GM12878 (cell line): ENCODE measurements at regions not wholly inside any gene's neighbourhood (a gene's known extent, or its start where the extent isn't known, plus 50 kb on each side); places are given as distances from the start of the nearest gene placed in this dataset.

Experiments used
- ATAC-seq: fragments of 200-7000 bp; cut with Tn5 transposase; 3 replicates; pipeline ENCODE4 v1.9.1; 2020; ENCODE audit warnings: mild to moderate bottlenecking, moderate library complexity
- BruUV-seq: library from RNA; stranded (reverse); fragments of 400-500 nt; replicated peaks from 2 replicates; lab custom pipeline; 2021; lab: Mats Ljungman, UMichigan
- CTCF ChIA-PET: fragments of 300-600 bp; sonication (Branson Sonifier 250); formaldehyde crosslinking; extraction: SDS; loops from one replicate; lab custom pipeline; 2021; ENCODE audit warnings: inconsistent platforms; lab: Yijun Ruan, JAX
- POLR2A ChIA-PET: fragments of 350-600 bp; formaldehyde crosslinking; extraction: SDS; loops from one replicate; lab custom pipeline; 2021; ENCODE audit warnings: inconsistent platforms; lab: Charles Lee
- RAD21 ChIA-PET: fragments of 300-600 bp; sonication (Branson Sonifier 250); formaldehyde crosslinking; loops from one replicate; lab custom pipeline; 2023; ENCODE audit warnings: antibody characterized with exemption; ENCODE audit not compliant: unreplicated experiment; lab: Charles Lee
- SMC1A ChIA-PET: fragments of 300-600 bp; sonication (Branson Sonifier 250); formaldehyde crosslinking; loops from one replicate; lab custom pipeline; 2023; ENCODE audit not compliant: unreplicated experiment, uncharacterized antibody; lab: Charles Lee
- DNase-seq: peaks from one replicate; pipeline ENCODE4 v3.0.0-alpha.2; 2011; ENCODE audit warnings: low read depth, low spot score
- FAIRE-seq: peaks from 3 replicates; lab custom pipeline; 2011; peaks lifted over from hg19 to GRCh38; lab: Jason Lieb, UNC
- H2AFZ ChIP-seq: 2 replicates; pipeline ENCODE4 v1.6.0; 2011; ENCODE audit warnings: low read depth, low read length, control low read depth; ENCODE audit not compliant: control insufficient read depth
- H3K27ac ChIP-seq: 2 replicates; pipeline ENCODE4 v1.5.1; 2011; ENCODE audit warnings: control low read depth; ENCODE audit not compliant: control insufficient read depth, insufficient read depth
- H3K27me3 ChIP-seq, 2 experiments: replicated peaks in 1 of 2; 2 replicates each; pipeline versions ENCODE4 v1.6.0 to v1.6.1; 2011; ENCODE audit warnings: low read length in 1 of 2; ENCODE audit not compliant: control insufficient read depth in 2 of 2, insufficient read depth in 2 of 2
- H3K36me3 ChIP-seq, 2 experiments: 2 replicates each; pipeline ENCODE4 v1.5.1; 2011; ENCODE audit warnings: low read length in 1 of 2; ENCODE audit not compliant: control insufficient read depth in 2 of 2, insufficient read depth in 2 of 2
- H3K4me1 ChIP-seq: 2 replicates; pipeline ENCODE4 v1.6.1; 2011; ENCODE audit warnings: mild to moderate bottlenecking, low read length, moderate library complexity, mixed read lengths; ENCODE audit not compliant: control insufficient read depth, insufficient read depth
- H3K4me2 ChIP-seq: 2 replicates; pipeline ENCODE4 v1.6.0; 2011; ENCODE audit warnings: control low read depth; ENCODE audit not compliant: control insufficient read depth, insufficient read depth
- H3K4me3 ChIP-seq: fragments of 200-600 bp; sonication (generic); 2 replicates; pipeline ENCODE4 v1.5.1; 2016
- H3K79me2 ChIP-seq: 2 replicates; pipeline ENCODE4 v1.6.0; 2011; ENCODE audit warnings: low read length; ENCODE audit not compliant: control insufficient read depth, insufficient read depth
- H3K9ac ChIP-seq: 2 replicates; pipeline ENCODE4 v1.8.0; 2011; ENCODE audit warnings: low read length, control low read depth, mixed read lengths; ENCODE audit not compliant: control insufficient read depth, insufficient read depth
- H3K9me3 ChIP-seq: replicated peaks from 3 replicates; pipeline ENCODE4 v1.5.1; 2011; ENCODE audit warnings: mild to moderate bottlenecking, low read length; ENCODE audit not compliant: control insufficient read depth, insufficient read depth
- H4K20me1 ChIP-seq: 2 replicates; pipeline ENCODE4 v1.6.0; 2011; ENCODE audit not compliant: control insufficient read depth, insufficient read depth
- ATF7 ChIP-seq: fragments of 450-650 bp; IDR thresholded peaks from 2 replicates; pipeline ENCODE4 v1.6.1; 2016; ENCODE audit warnings: low read depth, mild to moderate bottlenecking
- NR2F1 ChIP-seq: fragments of 450-650 bp; conservative IDR thresholded peaks from 2 replicates; pipeline ENCODE4 v1.6.1; 2017; ENCODE audit warnings: mild to moderate bottlenecking
- POLR2AphosphoS5 ChIP-seq: IDR thresholded peaks from 2 replicates; pipeline ENCODE4 v1.6.1; 2011; ENCODE audit warnings: mild to moderate bottlenecking, low read length, inconsistent platforms
- WGBS: methylation state at CpG from one replicate; pipeline ENCODE4 v1.1.6; 2016; ENCODE audit warnings: low lambda C conversion rate; ENCODE audit not compliant: insufficient replicate concordance, insufficient coverage; ENCODE audit errors: missing lambda C conversion rate; 5-methylcytosine and 5-hydroxymethylcytosine counted together
- in situ Hi-C: fragments of 300-500 bp; cut with MboI; formaldehyde crosslinking; loops from 9 replicates; pipeline ENCODE4 v1.14.3; 2018; ENCODE audit warnings: mixed read lengths
- intact Hi-C: fragments of 100-400 bp; cut with micrococcal nuclease; formaldehyde crosslinking; loops from one replicate; pipeline ENCODE4 v1.14.2; 2022; ENCODE audit not compliant: unreplicated experiment
- TF ChIP-seq, protein P1 (sequence below): fragments of 450-650 bp; IDR thresholded peaks from 2 replicates; pipeline ENCODE4 v1.6.1; 2017; ENCODE audit warnings: borderline replicate concordance

DNA sequence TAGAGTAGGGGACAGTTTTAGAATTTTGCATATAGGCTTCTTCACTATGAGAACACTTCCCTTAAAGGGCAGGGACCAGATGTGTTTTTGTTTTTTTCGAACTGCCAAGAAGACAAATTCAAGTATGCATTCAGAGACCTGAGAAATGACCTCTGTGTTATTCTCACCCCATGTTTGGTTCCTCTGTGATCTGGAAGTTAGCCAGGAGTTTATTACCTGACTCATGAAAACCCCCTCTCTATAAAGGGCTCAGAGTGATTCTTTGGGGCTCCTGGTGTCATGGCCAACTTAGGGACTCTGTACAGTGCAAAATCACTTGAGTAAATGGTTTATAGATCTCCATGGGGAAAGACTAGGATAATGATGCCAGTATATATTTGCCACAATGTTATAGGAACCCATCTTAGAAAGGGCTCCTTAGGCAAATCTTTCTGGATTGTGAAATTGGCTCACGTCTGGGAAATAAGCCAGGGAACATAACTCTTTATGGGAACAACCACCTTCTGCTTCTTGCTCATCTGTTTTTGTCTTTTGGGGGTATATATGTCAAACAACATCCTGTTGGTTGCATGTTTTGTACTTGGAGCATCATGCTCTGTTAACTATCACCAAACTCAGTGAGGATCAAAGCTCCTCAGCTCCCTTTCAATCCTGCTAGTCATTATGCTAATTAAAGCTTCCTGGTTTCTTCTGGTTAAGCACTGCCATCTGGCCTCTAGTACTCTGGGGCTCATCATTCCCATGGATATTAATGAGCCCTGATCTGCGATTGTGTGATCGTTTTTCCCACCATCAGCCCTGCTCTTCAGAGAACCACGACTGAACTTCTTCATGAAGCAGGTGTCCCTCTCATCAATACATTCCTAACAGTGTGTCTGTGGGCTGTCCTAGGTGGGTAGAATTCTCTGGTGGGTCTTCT lies 173.4 kb upstream of the CDH12 start:
- in situ Hi-C loops (no loop called here), intact Hi-C loops (no loop called here)
- H3K9ac ChIP-seq = no peak overlapping the region
- RAD21 ChIA-PET = no interaction called here
- no peak overlapping the region for H3K4me2 ChIP-seq
- no peaks in the 10 kb centered on the region for H3K9me3 ChIP-seq
- no peak for FAIRE-seq
- SMC1A ChIA-PET = interaction anchor here (0.6 to 2.3 kb wide), 6 partner anchors 14 to 94 kb away, joined by 3 to 6 read pairs (median 4); no protein-coding TSS in a partner anchor
- POLR2A ChIA-PET = no interaction called here
- no peak overlapping the region for H3K4me3 ChIP-seq
- no TSS peak for BruUV-seq
- no peak for TF ChIP-seq POLR2AphosphoS5
- peak; percentile 55 for TF ChIP-seq NR2F1
- TF ChIP-seq, all 136 proteins: peak for 1
- Histone ChIP-seq H3K27me3 (no peaks in the 10 kb centered on the region), H3K36me3 (no peaks in the 10 kb centered on the region), H4K20me1 (no peaks in the 10 kb centered on the region), H2AFZ (no peak overlapping the region), H3K27ac (no peak overlapping the region), H3K4me1 (no peaks in the 10 kb centered on the region), H3K79me2 (no peaks in the 10 kb centered on the region)
- DNase-seq (no peak), ATAC-seq (peak; percentile 75)
- 13% methylated on average over 5 of the region's 5 CpGs for WGBS
- CTCF ChIA-PET = interaction anchor here (2.0 kb wide), 1 partner anchor 13 kb away, joined by 8 read pairs; no protein-coding TSS in a partner anchor

DNA sequence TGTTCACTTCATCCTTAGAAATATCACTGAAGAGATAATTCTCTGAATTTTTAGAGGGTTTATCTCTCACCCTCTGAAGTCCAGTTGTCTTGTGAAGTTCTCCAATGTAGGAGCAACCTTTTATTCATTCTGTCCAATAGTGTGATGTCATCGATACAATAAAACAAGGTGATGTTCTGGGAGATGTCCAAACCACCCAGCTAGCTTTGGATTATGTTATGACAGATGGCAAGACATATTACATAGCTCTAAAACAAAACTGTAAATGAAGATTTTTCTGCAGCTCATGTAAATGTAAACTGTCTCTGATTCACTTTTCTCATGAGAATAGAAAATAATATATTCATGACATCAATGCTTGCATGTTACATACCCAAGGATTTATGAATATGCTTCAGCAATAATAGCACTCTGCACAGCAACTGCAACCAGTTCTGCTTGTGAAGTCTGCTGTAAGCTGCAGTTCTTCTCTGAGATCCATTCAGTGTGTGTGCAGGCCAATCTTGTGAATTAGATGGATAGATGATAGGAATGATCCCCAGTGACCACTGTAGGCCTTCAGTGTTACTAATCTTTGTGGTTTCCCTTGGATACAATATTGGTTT lies 172.6 kb upstream of the CDH12 start:
- ATAC-seq = peak; percentile 38; the same call in 2 of the 3 replicates
- no peaks in the 10 kb centered on the region for H3K27me3 ChIP-seq
- intact Hi-C loops = no loop called here
- H3K27ac ChIP-seq = no peak overlapping the region
- H4K20me1 ChIP-seq = no peaks in the 10 kb centered on the region
- 0% methylated on average over 1 of the region's 1 CpG for WGBS
- TF ChIP-seq, protein P1, sequence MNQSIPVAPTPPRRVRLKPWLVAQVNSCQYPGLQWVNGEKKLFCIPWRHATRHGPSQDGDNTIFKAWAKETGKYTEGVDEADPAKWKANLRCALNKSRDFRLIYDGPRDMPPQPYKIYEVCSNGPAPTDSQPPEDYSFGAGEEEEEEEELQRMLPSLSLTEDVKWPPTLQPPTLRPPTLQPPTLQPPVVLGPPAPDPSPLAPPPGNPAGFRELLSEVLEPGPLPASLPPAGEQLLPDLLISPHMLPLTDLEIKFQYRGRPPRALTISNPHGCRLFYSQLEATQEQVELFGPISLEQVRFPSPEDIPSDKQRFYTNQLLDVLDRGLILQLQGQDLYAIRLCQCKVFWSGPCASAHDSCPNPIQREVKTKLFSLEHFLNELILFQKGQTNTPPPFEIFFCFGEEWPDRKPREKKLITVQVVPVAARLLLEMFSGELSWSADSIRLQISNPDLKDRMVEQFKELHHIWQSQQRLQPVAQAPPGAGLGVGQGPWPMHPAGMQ = no peak
- peak; percentile 19; the same call in 1 of the 2 replicates for TF ChIP-seq ATF7
- SMC1A ChIA-PET = interaction anchor here (1.0 to 1.2 kb wide), 2 partner anchors 13 to 26 kb away, joined by 3 to 4 read pairs; no protein-coding TSS in a partner anchor
- no peaks in the 10 kb centered on the region for H3K79me2 ChIP-seq
- H3K9me3 ChIP-seq = no peaks in the 10 kb centered on the region
- BruUV-seq = no TSS peak
- CTCF ChIA-PET = no interaction called here
- no peak overlapping the region for H2AFZ ChIP-seq
- H3K4me3 ChIP-seq = no peak overlapping the region
- DNase-seq = no peak
- H3K9ac ChIP-seq = no peak overlapping the region
- in situ Hi-C loops = no loop called here
- FAIRE-seq = no peak
- no peaks in the 10 kb centered on the region for H3K36me3 ChIP-seq
- no peaks in the 10 kb centered on the region for H3K4me1 ChIP-seq
- H3K4me2 ChIP-seq = no peak overlapping the region
- POLR2A ChIA-PET = no interaction called here
- RAD21 ChIA-PET = interaction anchor here (1.1 kb wide), 1 partner anchor 33 kb away, joined by 3 read pairs; no protein-coding TSS in a partner anchor
